Spleen (tissue), 11 donors: ENCODE measurements at regions not wholly inside any gene's neighbourhood (a gene's known extent, or its start where the extent isn't known, plus 50 kb on each side); places are given as distances from the start of the nearest gene placed in this dataset.

Experiments
- DNase-seq: peaks from one replicate; pipeline ENCODE4 v3.0.0-alpha.2; 2020
- H3K27ac ChIP-seq, 8 donors: fragments of 200-600 bp; sonication (generic) in 7 of 8; 1 replicate in 4 of 8; 2 replicates in 4 of 8; pipeline versions ENCODE4 v1.5.0 to v1.8.0; 2016 to 2021; ENCODE audit warnings: inconsistent platforms in 4 of 8, mild to moderate bottlenecking in 4 of 8, moderate library complexity in 1 of 8
- H3K27me3 ChIP-seq, 7 donors: fragments of 200-600 bp; sonication (generic) in 6 of 7; replicated peaks in 1 of 7; 1 replicate in 4 of 7; 2 replicates in 3 of 7; pipeline versions ENCODE4 v1.5.0 to v1.8.0; 2016 to 2021; ENCODE audit warnings: inconsistent platforms in 3 of 7, mild to moderate bottlenecking in 1 of 7
- H3K36me3 ChIP-seq, 6 donors: fragments of 200-600 bp; sonication (generic) in 5 of 6; 1 replicate in 4 of 6; 2 replicates in 2 of 6; pipeline versions ENCODE4 v1.5.0 to v1.8.0; 2016 to 2021; ENCODE audit warnings: inconsistent platforms in 2 of 6
- H3K4me1 ChIP-seq, 6 donors: fragments of 200-600 bp; sonication (generic) in 5 of 6; 1 replicate in 3 of 6; 2 replicates in 3 of 6; pipeline versions ENCODE4 v1.5.0 to v1.8.0; 2016 to 2021; ENCODE audit warnings: inconsistent platforms in 3 of 6
- H3K4me3 ChIP-seq, 8 donors: fragments of 200-600 bp; sonication (generic) in 7 of 8; 1 replicate in 4 of 8; 2 replicates in 4 of 8; pipeline versions ENCODE4 v1.5.0 to v1.8.0; 2016 to 2021; ENCODE audit warnings: inconsistent platforms in 4 of 8, mild to moderate bottlenecking in 4 of 8, moderate library complexity in 2 of 8
- H3K9me3 ChIP-seq, 8 donors: fragments of 200-600 bp; sonication (generic) in 7 of 8; 1 replicate in 4 of 8; 2 replicates in 4 of 8; pipeline versions ENCODE4 v1.5.0 to v1.8.0; 2016 to 2021; ENCODE audit warnings: inconsistent platforms in 4 of 8
- CTCF ChIP-seq, 11 experiments: fragments of 200-600 bp in 7 of 11; fragments of 450-650 bp in 4 of 11; sonication (generic) in 4 of 11; IDR thresholded peaks in 8 of 11; conservative IDR thresholded peaks in 3 of 11; 1 replicate in 7 of 11; 2 replicates in 4 of 11; pipeline versions ENCODE4 v1.4.0 to v1.8.0; 2016 to 2021; ENCODE audit warnings: antibody characterized with exemption in 11 of 11, inconsistent platforms in 4 of 11, mild to moderate bottlenecking in 1 of 11
- POLR2A ChIP-seq, 3 donors: fragments of 450-650 bp; IDR thresholded peaks; one replicate each; pipeline ENCODE4 v1.5.1; 2017; ENCODE audit warnings: antibody characterized with exemption in 3 of 3, mild to moderate bottlenecking in 1 of 3
- POLR2AphosphoS5 ChIP-seq, 3 donors: sonication (generic); formaldehyde crosslinking; IDR thresholded peaks; one replicate each; pipeline ENCODE4 v1.5.1; 2017; ENCODE audit warnings: antibody characterized with exemption in 3 of 3
- WGBS, 5 donors: extraction: QIAGEN DNeasy Blood & Tissue Kit in 3 of 5; methylation state at CpG; one replicate each; pipeline versions ENCODE4 v1.1.5 to v1.1.7; 2013 to 2018; 5-methylcytosine and 5-hydroxymethylcytosine counted together
- intact Hi-C: fragments of 100-400 bp; cut with DNase I; formaldehyde crosslinking; loops from one replicate; pipeline ENCODE4 v1.15.0; 2023; ENCODE audit warnings: low total_unique reads
- donor health status: healthy with polysubstance abuse.
- donor health status: DM: no; HTN: no; CAD: no; lungs with moderate emphysema.
- donor health status: DM: no; HTN: no; CAD: no.
- donor health status: Bipolar disorder and iron deficiency.
- donor health status: healthy.
- donor health status: DM: no; HTN: no; CAD: no.
- donor health status: DM: yes; HTN: yes; CAD: no.

- WGBS, 5 donors: 82 to 93% (median 84%) methylated on average over 5 of the region's 5 CpGs
- Histone ChIP-seq H3K27ac (no peak overlapping the region), H3K36me3 (no peaks in the 10 kb centered on the region), H3K4me3 (no peak overlapping the region), H3K9me3 (peaks cover 0 to 6% (median 0%) of the 10 kb centered on the region in 8 donors), H3K27me3 (no peaks in the 10 kb centered on the region), H3K4me1 (no peaks in the 10 kb centered on the region)
- no peak for DNase-seq
- intact Hi-C loops: no loop called here
- TF ChIP-seq CTCF (IDR thresholded peaks at IDR 0.05 in 8 of 11, conservative IDR thresholded peaks at IDR 0.05 in 3 of 11) (no peak), POLR2AphosphoS5 (IDR thresholded peaks at IDR 0.05) (no peak), POLR2A (IDR thresholded peaks at IDR 0.05) (no peak)
Measured at GRCh38 chr13:62093984-62094780, 678.5 kb upstream of the PCDH20 start.

DNA sequence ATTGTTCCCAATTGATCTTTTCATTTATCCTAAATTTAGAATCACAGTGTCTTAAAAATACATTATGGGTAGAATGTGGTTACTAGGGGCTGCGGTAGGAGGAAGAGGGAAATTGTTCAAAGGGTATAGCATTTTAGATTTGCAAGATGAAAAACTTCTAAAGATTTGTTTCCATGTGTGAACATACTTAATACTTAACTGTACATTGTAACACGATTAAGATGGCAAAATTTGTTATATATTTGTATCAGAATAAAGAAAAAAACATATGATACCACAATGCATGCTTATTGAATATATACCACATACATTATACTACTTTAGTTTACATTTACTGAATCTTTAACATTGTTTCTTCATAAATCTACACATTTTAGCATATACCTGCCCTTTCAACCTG is 677.3 kb upstream of the PCDH20 start:
- Histone ChIP-seq H3K4me1 (no peaks in the 10 kb centered on the region), H3K27me3 (no peaks in the 10 kb centered on the region), H3K36me3 (no peaks in the 10 kb centered on the region), H3K27ac (no peak overlapping the region), H3K4me3 (no peak overlapping the region), H3K9me3 (peaks cover 0 to 6% (median 0%) of the 10 kb centered on the region in 8 donors)
- WGBS, 5 donors: 65 to 75% (median 69%) methylated on average over 2 of the region's 2 CpGs
- intact Hi-C loops: no loop called here
- TF ChIP-seq POLR2AphosphoS5 (IDR thresholded peaks at IDR 0.05) (no peak), POLR2A (IDR thresholded peaks at IDR 0.05) (no peak), CTCF (IDR thresholded peaks at IDR 0.05 in 8 of 11, conservative IDR thresholded peaks at IDR 0.05 in 3 of 11) (no peak)
- DNase-seq: no peak

- Histone ChIP-seq H3K36me3 (no peaks in the 10 kb centered on the region), H3K27me3 (no peaks in the 10 kb centered on the region), H3K4me3 (no peak overlapping the region), H3K9me3 (peaks cover 0 to 6% (median 0%) of the 10 kb centered on the region in 8 donors), H3K4me1 (no peaks in the 10 kb centered on the region), H3K27ac (no peak overlapping the region)
- TF ChIP-seq POLR2AphosphoS5 (IDR thresholded peaks at IDR 0.05) (no peak), POLR2A (IDR thresholded peaks at IDR 0.05) (no peak), CTCF (IDR thresholded peaks at IDR 0.05 in 8 of 11, conservative IDR thresholded peaks at IDR 0.05 in 3 of 11) (no peak)
- intact Hi-C loops: no loop called here
- no peak for DNase-seq
- WGBS, 5 donors: 75 to 86% (median 81%) methylated on average over 3 of the region's 3 CpGs
Measured at GRCh38 chr13:62092536-62092935, 676.9 kb upstream of the PCDH20 start.

DNA sequence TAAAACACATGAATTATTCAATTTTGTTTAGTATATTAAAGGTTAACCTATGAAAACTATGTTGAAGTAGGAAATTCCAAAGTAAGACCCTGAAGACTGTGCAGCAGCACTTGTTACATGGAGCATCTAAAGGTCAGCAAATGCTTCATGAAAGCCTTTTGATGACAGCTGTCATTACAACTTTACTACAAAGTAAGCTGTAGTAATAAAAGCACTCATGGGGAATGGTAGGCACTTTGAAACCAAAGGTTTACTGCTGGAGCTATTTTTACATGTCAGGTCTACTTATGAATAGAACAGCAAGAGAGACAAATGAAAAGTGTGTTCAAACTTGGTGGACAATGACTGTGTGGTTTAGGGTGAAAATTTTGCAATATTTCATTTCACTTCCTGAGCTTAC is 672.5 kb upstream of the PCDH20 start:
- no peaks in the 10 kb centered on the region for H3K4me1 ChIP-seq
- no peak overlapping the region for H3K27ac ChIP-seq
- H3K9me3 ChIP-seq: peaks cover 0 to 6% (median 0%) of the 10 kb centered on the region in 8 donors
- intact Hi-C loops: no loop called here
- no peaks in the 10 kb centered on the region for H3K36me3 ChIP-seq
- TF ChIP-seq CTCF (IDR thresholded peaks at IDR 0.05 in 8 of 11, conservative IDR thresholded peaks at IDR 0.05 in 3 of 11): no peak
- no peak for TF ChIP-seq POLR2AphosphoS5 (IDR thresholded peaks at IDR 0.05)
- TF ChIP-seq POLR2A (IDR thresholded peaks at IDR 0.05): no peak
- H3K4me3 ChIP-seq: no peak overlapping the region
- H3K27me3 ChIP-seq: no peaks in the 10 kb centered on the region
- DNase-seq: no peak
